ENCODE measurements at regions not wholly inside any gene's neighbourhood (a gene's known extent, or its start where the extent isn't known, plus 50 kb on each side); places are given as distances from the start of the nearest gene placed in this dataset.
"Not testable (repeated sequence)": the region's sequence is repeated elsewhere in the genome, so short reads cannot be mapped to it uniquely, and the experiment has no call there.

GRCh38 chr2:2502201-2502549 lies 171.1 kb upstream of the MYT1L start:
- DNase-seq, result no peak

- no peak for DNase-seq
These were observed 170.6 kb upstream of the MYT1L start for GRCh38 chr2:2501454-2502200.

DNA sequence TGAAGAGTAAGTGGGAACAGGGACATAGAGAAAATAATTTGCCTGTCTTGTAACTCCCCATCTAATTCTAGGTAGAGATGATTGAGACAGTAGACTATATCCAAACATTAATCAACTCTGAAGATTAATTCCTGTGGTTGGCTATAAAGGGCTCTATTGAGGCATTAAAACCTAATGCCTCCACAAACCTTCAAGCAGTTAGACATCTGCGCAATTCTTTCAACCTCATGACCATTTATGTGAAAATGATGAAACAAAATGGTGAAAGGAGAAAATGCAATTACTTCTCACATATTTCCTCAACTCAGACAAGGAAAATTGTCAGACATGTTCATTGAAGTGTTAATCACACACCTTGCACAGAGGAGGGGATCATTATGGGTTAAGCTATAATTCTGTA lies 164.5 kb upstream of the MYT1L start:
- DNase-seq, result no peak

- no peak for DNase-seq
These were observed 162.4 kb upstream of the MYT1L start for GRCh38 chr2:2493496-2493895.

GRCh38 chr2:2492800-2493199 lies 161.7 kb upstream of the MYT1L start:
- no peak for DNase-seq

DNA sequence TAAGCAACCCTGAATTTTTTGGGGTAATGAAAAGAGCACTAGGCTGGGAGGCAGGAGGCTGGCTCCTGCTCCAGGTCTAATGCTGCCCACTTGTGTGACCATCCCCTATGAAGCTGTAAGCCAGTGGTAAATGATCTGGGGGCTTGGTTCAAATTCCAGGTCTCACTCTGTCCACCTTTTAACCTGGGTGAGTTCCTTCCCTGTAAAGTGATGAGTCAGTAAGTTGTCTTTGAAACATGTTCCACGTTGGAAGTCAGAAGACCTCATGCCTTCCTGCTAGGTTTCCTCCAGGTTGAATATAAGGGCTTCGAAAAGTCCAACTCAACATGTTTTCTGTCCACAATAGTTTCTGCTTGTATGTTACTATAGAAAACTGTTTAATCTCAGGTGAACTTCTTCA lies 160.9 kb upstream of the MYT1L start:
- DNase-seq, result no peak

DNA sequence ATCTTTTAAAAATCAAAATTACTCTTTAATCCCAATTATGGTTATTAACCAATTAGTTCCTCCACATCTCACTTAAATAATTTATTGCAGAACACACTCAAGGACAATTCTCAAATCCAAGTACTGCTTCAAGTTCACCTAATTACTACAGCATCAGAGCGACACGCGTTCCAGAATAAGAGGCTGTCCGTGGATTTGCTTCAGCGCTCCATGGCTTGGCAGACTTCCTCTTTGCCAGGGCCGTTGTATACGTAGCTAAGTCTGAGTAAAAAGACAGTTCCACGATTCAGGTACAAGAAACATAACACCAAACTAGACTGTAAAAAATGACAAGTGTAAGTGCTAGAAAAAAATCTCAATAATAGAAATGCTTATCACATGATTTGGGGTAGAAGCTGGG lies 153.2 kb upstream of the MYT1L start:
- DNase-seq, result no peak

DNA sequence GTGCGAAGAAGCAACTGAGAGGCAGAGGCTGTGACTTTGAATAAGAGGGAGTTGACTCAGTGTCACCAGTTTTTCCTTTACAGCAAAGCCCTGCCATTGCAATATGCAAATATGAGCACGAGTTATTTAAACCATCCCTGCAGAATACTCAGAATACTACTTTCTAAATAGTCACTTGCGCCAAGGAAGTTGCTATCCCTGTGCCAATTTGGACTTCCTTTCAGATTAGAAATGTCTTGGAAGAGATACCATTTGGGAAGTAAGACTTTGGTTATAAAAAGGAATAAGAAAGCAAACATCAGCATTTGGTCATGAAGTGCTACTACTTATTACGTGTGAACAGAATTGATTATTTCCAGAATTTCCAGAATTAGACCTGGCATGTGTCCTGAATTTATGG lies 151.8 kb upstream of the MYT1L start:
- DNase-seq, result no peak

GRCh38 chr2:2472881-2473280 lies 141.8 kb upstream of the MYT1L start:
- no peak for DNase-seq

GRCh38 chr2:2472044-2472443 lies 141.0 kb upstream of the MYT1L start:
- DNase-seq, result no peak

- peak; percentile 72 for DNase-seq
These were observed 135.5 kb upstream of the MYT1L start for GRCh38 chr2:2466534-2466933.

DNA sequence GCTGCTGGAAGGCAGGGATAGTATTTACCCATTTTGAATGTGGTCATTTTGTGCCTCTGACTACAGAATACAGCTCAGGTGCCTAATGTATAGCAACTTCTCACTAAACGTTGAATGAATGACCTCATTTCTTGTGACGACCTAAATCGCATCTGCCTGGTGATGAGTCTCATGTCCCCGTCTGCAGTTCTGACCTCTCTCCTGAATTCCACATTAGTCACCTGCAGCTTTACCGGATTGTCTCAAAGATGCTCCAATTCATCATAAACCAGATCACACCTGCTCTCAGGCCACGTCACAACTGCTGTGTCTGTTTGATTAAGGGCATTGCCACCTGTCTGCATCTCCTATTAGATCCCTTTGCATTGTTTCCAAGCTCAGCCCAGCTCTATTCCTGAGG lies 133.6 kb upstream of the MYT1L start:
- no peak for DNase-seq

DNA sequence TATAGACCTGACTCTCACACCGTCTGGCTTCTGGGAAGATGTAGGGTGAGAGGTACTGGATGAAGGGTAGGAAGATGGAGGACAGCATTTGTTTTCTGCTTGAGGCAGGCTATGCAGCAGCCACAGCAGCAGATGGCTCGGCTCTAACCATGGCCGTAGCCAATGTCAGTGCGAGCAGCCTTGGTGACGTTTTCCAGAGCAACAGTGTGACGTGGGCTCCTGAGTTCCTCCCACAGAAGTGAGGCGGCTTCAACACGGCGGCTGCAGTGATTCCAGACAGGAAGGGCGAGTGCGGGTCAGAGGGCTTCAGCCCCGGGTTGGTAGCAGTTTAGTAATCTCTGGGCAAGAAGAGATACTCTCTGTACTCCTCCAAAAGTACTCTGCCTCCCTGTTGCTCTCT lies 133.0 kb upstream of the MYT1L start:
- peak; percentile 3 for DNase-seq

DNA sequence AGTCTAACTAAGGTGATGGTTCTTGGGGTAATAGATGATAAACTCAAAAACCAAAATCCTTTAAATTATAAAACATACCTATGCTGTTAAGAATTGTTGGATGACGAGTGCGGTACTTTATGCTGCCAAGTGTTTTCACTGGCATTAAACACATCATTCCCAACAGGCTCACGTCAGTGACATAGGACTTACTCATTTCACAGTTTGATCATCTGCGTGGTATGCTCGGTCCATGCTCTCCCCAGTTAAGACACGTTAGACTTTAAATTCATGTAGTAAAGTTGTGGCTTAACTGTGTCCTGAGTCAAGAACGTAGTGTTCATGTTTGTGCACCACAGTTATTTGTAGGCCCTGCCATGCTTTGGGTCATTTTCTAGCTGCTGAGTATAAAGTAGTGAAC lies 125.6 kb upstream of the MYT1L start:
- DNase-seq, result no peak

DNA sequence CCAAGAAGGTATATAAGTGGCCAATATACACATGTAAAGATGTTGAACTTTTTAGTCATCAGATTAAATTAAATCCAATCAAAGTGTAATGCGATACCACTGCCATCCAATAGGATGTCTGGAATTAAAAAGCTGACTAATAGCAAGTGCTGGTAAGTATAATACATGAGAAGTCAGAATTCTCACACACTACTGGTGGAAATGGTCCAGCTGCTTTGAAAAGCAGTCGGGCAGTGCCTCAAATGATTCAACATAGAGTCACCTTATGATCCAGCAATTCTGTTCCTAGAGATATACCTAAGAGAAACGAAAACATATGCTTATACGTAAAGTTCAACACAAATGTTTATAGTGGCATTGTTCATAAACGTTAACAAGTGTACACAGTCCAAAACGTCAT lies 124.1 kb upstream of the MYT1L start:
- no peak for DNase-seq

DNA sequence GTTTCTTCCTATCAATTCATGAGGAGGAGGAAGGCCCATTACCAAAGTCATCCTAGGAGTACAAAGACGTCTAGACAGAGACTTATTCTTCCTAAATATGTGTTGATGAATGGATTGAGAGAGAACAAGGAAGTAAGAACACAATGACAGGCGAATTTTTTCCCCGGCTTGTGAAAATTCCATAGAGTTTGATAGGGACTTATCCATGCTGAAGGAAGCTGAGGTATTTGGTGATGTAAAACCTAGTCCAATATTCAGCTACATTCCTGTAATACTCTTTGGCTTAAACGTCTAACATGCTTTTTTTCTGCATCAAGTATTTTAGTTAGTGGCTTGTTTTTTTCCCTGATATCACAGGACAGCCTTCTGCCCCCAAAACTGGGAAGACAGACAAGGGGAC lies 121.9 kb upstream of the MYT1L start:
- no peak for DNase-seq

- not testable (repeated sequence) for DNase-seq
These were observed 120.2 kb upstream of the MYT1L start for GRCh38 chr2:2451275-2451674.

- DNase-seq, result no peak
These were observed 117.1 kb upstream of the MYT1L start for GRCh38 chr2:2448178-2448577.

GRCh38 chr2:2422621-2423020 lies 91.5 kb upstream of the MYT1L start:
- no peak for DNase-seq

DNA sequence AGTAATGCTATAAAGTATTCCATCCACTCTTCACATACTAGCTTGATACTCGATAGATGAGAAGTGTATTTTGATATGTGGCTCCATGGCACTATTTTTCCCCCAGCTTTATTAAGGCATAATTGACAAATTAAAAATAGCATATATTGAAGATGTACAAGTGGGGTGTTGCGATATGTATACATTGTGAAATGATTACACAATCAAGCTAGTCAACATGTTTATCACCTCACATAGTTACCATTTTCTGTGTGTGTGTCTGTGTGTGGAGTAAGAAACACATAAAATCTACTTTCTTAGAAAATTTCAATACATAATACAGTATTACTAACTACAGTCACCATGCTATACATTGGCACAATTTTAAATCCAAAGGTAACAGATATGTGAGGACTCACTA lies 82.5 kb upstream of the MYT1L start:
- no peak for DNase-seq

DNA sequence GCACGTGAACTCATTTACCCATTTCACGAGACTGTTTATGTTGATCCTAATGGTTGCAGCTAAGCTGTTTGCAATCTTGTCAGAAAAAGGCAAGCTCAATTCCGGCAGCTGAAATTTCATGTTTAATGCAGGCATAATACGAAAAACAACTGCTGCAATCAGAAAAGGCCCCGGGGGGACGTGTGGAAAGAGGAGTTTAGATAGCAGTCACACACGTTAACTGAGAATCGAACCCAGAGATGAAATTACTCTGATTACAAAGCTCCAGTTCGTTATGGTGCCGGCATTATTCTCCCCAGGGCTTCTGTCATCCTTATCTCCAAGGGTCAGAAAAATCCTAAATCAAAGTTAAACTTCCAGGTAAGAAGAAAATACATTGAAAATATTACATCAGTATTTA lies 79.9 kb upstream of the MYT1L start:
- no peak for DNase-seq

GRCh38 chr2:2409481-2409880 lies 78.4 kb upstream of the MYT1L start:
- DNase-seq, result no peak

DNA sequence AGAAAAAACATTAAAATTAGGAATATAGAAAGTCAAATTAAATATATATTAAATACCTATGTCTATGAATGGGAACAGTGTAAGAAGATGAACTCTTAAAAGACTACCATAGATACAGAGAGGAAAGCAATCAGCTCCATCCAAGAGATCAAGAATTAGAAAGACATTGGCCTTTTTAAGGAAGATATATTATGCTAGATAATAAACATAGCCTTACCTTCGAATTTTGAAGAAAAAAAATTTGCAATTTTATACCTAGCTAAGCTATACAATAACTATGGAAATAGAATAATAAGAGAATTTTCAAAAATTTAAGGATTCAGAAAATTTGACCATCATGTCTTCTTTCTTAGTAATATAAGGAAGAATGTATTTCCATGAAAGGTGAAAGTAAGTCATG lies 74.7 kb upstream of the MYT1L start:
- DNase-seq, result no peak

DNA sequence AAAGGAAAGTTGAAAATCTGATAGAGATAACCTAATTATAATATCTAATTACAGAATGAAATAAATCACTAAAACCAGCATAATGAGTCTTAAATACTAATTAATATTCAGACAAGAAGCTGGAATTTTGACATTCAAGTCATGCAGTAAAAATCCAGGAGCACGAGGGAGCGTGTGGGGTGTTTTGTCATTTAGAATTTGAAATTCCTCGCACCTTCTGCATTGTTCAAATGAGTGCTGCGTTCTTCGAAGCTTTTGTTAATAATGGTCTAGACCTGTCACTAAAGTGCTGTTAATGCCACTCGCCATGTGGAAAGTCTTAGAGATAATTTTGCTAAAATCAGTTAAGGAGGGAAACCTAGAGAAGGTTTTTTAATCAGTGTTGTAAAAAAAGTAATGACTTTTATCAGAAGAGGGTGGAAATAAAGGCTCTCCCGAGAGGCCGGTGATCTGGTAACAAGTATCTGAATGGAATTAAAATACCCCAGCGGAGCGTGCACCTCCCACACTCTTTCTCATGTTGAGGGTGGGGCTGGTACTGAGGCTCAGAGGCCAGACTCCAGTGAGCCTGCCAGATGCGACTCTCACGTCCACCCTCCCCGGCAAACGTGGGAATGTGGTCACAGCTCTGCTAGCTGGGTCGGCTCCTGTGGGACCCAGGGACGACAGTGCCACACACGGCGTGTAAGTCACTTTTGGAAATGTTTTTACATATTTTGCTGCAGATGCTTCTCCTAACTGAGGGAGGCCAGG lies 69.4 kb upstream of the MYT1L start:
- no peak for DNase-seq

GRCh38 chr2:2399396-2399795 lies 68.3 kb upstream of the MYT1L start:
- no peak for DNase-seq
